ENCODE measurements at regions not wholly inside any gene's neighbourhood (a gene's known extent, or its start where the extent isn't known, plus 50 kb on each side); places are given as distances from the start of the nearest gene placed in this dataset.
A peak's percentile ranks its signal among the peaks of the same experiment; 100 is the strongest.
"Not testable (repeated sequence)": the region's sequence is repeated elsewhere in the genome, so short reads cannot be mapped to it uniquely, and the experiment has no call there.

DNA sequence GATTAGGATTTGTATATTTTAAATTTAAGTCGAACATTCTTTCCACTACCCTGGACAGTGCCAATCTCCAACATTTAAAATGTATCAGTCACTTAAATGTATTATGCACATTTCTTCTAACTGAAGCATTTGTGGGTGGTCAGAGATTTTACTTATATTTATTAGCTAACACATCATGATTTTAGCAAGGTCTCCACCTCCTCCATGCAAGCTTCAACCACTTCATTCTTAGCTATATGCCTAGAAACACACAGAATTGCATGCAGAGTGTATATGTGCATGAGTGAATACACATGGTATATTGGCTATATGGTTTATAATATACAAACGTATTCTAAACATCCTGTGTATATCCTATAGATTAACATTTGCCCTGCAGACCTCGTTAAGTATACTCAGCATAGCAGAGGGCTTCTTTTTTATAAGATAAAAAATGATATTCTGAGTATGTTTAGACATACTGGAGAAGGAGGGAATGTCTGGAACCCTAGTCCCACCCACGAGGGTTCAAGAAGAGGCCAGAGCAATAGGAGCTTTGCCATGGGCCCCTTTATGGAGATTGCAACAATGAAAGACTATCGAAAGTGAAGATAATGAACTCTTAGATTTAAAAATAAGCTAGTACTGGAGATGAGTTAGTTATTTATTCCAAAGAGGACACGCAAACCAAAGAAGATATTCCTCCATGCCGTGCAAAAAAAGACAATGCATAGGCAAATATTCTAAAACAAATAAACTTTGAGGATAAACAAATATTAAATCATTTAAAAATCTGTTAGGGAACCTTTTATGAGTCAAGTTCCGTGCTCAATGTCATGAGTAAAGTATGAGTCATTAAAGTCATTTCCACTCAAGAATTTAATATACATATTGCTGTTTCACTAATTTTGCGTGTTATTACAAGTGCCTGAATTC, 480.4 kb downstream of the SIPA1L2 start:
- DNase-seq: peak; percentile 13

DNA sequence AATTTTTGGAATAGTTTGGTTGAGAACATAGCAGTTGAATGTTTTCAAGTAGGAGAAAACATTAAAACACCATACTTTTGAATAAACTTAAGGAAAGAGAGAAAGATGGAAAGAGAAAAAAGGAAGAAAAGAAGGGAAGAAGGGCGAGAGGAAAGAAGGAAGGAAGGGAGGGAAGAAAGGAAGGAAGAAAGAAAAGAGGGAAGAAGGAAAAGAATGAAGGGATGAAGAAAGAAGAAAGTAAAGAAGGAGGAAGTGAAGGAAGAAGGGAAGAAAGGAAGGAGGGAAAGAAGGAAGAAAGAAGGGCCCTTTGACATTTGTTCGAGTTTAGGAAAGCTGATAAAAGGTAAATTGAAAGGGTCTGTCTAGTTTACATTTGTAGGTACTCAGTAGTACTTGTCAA, 482.7 kb downstream of the SIPA1L2 start:
- no peak for DNase-seq

DNA sequence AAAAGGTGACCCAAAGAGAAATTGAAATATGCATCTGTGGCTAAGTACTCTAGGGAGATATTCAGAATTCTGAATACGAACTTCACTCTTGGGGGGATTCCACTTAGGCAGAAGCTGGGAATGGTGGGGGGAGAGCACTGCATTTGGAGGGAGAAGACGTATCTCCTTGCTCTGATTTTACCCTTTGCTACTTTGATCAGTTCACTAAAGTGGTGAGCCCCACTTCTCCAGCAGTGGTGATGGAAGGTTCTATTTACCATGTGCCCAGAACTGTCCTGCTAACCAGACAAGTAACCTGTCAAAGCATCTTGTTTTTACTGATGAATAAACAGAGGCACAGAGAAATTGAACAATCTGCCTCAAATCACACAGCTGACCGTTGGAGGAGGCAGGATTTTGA, 483.4 kb downstream of the SIPA1L2 start:
- DNase-seq: no peak

DNA sequence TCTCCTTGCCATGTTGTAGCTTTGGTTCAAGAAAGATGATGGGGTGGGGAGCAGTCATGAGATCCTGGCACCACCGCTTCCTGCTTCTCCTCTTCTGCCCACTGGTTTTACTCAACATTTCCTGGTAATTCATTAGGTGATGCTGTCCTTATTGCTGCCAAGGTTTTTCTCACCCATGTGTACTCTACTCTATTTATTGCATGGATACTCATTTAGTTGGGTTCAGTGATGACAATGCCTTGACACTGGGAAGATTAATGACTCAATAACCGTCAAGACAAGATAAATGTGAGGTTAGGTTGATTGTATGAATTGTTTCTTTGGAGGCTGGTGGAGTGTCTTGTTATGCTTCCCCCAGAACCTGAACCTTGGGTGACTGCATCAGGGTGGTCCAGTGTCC, 484.2 kb downstream of the SIPA1L2 start:
- no peak for DNase-seq

DNA sequence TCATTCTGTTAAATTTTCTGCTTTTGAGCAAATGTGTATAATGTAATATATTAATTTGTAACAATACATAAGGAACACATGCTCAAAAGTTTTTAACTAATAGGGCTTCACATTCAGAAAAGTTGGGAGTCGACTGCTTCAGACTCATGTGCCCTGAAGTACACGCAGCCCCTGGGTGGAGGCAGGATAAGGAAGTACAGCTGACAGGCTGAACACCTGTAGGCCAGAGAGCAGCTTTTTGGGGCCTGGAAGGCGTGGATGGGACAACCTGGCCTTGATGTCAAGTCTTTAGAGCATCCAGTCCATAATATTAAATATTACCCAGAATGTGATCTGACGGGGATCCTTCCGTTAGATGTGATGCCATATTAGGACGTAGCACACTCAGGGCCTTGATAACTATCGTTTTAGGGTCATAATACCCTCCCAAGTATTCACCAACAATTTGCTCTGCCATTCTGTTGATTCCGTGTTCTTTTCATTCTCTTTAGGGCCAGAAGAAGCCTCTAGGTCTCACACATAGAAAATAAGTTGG, 485.2 kb downstream of the SIPA1L2 start:
- no peak for DNase-seq

DNA sequence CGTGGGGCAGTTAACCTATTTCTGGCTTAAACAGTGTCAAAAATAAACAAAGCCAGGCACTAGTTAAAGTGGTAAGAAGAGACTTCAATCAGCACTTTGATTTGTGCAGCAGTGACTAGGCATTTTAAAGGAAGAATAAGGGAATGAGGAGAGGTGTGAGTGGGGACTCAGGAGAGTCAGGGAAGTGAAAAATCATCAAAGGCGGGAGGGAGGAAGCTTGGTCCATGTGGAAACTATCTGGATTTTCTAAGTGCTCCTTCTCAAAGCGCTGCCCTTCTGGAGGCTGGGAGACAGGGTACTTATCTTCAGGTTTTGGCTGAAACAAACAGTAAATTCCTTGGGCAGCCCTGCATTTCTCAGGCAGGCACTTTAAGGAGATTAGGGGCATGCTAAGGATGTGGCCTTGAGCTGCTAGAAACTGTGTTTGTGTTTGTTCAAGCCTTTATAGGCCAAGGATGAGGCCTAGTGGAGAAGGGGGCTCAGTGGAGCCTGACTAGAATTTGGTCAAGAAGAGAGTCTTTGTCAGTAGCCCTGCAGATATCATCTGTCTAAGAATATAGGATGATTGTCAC, 486.5 kb downstream of the SIPA1L2 start:
- DNase-seq: peak; percentile 4

DNA sequence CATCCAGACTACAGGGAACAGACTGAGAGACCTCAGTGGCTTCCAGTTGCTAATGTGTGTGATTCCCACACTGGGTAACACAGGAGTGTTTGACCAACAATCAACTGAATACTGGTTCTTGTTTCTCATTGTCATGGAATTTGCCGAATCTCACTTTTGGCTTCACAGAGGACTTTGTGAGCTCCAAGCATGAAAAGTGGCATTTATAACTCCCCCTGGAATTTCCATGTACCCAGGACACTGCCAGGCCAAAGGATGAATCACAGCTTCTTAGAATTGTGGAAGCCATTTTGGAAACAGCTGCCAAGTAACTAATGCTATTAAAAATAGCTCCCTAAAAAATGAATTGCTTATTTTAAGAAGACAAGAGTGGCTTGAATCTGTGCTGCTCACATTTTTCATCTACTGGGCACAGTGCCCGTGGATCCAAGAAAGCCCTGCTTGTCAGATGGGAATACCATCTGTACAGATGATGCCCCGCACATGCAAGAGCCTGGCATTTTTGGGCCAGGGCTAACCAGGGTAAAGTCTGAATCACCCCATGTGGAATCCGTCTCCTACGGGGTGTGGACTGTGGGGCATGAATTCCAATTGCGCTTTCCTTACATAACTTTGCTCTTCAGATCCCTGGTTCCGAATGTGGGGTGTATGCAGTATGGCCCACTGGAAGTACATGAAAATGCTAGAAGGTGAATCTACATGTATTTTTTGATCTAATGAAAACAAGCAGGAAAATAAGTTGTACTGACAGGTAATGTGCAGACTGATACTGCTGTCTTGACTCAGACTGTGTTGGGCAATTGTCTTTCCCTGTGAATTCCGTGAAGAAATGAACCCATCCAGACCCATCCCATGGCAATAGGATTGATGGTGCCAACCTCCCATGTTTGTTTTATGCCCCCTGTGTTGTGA, 487.3 kb downstream of the SIPA1L2 start:
- peak; percentile 10 for DNase-seq

DNA sequence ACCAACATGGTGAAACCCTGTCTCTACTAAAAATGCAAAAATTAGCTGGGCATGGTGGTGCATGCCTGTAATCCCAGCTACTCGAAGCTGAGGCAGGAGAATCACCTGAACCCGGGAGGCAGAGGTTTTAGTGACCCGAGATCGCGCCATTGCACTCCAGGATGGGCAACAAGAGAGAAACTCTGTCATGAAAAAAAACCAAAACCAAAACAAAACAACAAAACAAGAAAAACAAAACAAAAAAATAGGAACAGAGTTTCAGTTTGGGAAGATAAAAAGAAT, 488.8 kb downstream of the SIPA1L2 start:
- DNase-seq: not testable (repeated sequence)

DNA sequence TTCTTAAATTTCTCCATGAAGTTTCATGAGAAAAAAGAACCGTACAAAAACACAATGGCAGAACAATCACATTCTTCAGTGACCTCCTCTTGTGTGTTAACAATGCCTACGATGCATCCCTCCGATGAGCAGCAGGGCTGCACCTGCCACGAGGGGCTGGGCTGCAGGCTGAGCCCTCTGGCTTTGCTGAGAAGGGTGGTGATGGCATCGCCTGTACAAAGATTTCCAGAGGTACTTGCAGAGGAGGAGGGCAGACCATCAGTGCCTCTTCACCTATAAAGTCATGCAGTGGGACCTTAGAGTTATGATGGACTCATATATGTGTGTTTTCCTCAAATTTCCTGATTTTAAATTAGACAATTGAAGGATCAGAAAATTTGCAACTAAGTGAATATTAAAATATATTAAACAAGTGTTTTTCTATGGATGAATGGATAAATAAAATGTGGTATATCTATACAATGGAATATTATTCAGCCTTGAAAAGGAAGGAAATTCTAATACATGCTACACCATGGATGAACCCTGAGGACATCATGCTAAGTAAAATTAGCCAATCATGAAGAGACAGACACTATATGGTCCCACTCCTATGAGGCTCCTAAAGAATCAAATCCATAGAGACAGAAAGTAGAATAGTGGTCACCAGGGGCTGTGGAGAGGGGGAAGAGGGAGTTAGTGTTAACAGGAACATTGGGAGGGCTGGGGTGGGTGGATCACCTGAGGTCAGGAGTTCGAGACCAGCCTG, 489.3 kb downstream of the SIPA1L2 start:
- no peak for DNase-seq

DNA sequence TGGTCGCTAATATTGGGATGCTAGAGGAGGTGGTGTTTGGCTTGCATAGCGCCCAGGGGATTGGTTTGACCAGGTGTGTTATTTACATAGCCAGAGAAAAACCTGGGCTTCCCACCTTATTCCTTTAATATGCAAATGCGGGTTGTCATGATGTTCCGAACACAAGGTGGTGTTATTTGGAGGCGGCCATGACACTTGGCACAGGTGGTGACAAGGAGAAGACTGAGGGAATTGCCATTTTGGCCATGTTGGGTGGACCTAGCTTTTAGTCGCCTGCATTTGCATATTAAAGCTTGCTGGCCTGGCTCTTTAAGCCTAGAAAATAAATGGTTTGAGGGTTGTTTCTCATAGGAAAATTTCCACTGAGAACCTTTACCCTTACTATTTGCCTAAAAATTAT, 490.5 kb downstream of the SIPA1L2 start:
- no peak for DNase-seq

DNA sequence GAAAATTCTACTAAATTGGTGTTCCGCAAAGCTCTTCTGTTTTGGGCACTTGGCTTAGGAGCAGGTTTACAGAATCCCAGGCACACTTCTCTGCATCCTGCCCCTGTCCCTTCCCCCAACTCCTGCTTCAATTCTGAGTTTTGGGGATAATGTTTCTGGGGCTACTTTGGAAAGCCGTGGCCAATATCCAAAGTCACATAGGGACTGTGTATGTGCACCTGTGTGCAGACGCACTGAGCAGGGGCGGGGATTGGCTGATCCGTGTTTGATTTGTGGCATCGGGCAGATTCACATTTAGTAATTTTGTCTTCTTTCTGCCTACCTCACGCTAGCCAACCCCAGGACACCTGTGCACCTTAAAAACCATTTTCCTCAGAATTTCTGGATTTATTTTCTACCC, 491.9 kb downstream of the SIPA1L2 start:
- DNase-seq: no peak

DNA sequence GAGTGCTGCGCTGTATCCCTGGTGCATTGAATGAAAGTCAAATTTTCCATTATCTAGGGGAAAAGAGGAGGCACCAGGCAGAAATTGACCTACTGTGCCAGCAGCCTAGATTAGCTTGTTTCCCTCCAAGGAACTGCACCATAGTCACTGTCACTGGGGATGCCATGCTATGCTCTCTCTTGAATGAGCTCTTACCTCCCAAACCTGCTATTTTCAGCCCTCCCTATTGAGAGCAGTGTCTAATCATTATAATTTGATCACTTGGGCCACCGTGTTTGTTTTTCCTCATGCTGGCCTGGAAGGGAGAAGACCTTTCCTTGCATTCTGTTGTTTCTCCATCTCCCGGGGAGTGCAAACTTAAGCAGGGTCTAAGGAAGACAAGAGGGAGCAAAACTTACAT, 492.9 kb downstream of the SIPA1L2 start:
- no peak for DNase-seq

DNA sequence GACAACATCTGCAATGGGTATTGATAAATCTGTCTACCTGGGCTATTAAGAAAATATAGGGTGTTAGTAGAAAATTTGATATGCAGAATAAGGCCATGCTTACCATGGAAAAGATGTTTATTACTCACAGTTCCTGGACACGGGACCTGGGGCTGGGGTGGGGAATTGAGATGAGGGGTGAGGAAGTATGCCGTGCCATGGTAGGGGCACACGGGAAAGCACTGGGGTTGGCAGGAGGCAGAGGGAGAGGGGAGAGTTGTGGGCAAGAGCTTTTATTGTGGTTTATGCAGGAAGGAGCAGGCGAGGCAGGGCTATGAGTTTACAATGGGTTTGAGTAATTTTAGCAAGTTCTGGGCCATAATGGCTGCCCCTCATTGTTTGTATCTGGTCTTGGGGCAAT, 493.8 kb downstream of the SIPA1L2 start:
- no peak for DNase-seq

DNA sequence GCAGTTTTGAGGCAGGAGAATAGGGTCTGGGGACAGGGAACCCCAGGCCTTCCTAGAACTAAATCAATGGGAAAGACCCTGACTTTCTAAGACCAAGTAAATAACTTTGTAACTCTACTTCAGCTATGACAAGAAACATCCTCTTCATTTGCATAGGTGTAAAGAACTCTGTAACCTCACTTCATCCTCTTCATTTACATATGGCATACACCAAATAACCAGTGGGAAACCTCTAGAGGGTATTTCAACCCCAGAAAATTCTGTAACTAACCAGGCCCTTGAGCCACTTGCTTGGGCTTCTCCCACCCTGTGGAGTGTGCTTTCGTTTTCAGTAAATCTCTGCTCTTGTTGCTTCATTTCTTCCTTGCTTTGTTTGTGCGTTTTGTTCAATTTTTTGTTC, 495.6 kb downstream of the SIPA1L2 start:
- DNase-seq: no peak

DNA sequence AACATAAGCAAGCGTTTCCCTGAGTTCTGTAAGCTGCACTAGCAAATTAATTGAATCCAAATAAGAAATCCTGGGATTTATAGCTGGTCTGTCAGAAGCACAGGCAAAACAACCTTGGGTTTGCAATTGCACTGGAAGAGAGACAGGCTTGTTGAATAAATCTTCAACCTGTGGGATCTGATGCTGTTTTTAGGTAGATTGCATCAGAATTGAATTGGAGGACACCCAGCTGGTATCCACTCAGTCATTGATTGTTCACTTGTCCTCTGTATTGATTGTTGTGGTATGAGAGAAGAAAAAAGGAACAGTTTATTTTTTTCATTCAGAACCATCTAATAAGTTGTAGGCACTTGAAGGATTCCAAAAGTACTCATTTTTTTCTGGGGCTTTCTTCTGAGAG, 497.4 kb downstream of the SIPA1L2 start:
- DNase-seq: no peak

DNA sequence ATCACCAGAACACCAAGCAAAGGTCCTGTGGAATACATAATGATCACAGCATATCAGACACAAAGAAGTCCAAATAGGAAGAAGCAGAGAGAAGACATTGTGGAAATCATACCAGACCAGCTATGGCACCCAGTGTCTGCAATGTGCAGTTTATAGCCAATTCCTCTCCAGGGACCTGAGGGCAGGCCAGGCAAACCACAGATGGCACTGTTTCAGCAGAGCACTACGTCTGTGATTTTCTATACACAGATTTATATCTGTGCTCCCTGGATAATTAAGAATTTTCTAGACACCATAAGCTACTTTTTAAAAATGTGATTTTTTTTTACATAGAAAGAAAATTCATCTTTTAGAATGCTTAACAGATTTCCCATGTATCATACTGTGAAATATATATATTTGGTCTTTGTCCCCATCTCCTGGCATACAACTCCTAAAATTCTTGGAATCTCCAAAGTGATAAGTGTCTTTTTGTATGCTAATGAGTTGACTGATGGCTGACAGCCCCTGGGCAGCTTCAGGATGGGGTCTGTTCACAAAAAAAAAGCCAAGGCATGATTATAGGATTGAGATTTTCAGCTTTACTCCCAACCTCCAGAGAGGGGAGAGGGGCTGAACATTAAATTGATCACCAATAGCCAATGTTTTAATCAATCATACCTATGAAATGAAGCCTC, 498.1 kb downstream of the SIPA1L2 start:
- DNase-seq: no peak

DNA sequence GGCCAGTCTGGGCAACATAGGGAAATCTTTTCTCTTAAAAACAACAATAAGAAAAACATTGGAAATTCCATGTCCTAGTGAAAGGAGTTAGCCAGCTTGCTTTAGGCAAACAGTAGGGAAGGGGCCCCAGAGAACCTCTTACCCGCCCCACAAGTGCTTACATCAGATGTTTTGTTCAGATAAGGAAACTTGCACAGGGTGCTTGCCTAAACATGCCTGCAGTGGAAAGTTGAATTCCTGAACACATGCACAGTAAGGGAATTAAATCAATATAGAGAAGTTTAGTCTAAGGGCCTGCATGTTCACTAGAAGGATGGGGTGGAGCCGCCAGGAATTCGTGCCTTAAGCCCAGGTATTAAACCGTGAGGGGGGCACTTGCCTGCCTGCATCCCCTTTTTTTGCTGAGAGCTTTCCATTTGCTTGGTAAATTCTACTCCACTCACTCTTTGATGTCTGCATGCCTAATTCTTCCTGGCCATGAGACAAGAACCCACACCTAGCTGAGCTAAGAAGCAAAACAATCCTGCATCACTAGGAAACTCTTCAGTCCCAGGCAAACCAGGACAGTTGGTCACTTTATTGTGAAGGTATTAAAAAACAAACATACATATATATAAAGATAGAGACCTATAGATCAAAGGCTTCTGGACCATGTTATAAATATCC, 499.0 kb downstream of the SIPA1L2 start:
- no peak for DNase-seq

DNA sequence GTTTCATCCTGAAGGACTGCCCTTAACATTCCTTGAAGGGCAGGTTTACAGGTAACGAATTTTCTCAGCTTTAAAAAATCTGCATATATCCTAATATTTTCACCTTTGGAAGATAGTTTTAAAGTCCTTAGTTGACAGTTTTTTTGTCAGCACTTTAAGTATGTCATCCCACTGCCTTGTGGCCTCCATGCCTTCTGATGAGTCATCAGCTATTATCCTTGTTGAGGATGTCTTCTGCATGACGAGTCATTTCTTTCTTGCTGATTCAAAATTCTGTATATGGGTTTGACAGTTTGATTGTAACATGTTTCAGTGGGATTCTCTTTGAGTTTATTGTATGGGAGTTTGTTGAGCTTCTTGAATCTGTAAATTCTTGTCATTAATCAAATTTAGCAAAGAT, 500.6 kb downstream of the DISC1 start:
- no peak for DNase-seq

DNA sequence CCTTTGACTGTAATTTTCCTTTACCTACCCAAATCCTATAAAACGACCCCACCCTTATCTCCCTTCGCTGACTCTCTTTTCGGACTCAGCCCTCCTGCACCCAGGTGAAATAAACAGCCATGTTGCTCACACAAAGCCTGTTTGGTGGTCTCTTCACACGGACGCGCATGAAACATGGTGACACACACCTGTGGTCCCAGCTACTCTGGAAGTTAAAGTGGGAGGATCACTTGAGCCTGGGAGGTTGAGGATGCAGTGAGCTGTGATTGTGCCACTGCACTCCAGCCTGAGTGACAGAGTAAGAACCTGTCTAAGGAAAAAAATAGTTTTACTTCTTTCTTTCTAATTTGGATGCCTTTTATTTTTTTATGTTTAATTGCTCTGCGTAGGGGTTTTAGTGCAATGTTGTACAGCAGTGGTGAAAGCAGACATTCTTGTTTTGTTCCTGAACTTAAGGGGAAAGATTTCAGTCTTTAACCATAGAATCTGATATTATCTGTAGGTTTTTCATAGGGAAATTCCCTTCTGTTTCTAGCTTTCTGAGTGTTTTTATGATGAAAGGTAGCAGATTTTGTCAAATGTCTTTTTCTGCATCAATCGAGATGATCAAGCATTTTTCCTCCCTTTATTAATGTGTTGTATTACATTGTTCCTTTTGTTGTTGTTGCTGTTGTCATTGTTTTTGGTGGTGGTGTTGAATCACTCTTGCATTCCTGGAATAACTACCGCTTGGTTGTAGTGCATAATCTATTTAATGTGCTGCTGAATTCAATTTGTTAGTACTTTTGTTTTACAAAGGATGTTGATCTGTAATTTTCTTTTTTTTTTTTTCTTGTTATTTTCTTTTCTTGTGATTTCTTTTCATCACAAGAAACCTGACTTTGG, 497.4 kb downstream of the DISC1 start:
- DNase-seq: no peak

DNA sequence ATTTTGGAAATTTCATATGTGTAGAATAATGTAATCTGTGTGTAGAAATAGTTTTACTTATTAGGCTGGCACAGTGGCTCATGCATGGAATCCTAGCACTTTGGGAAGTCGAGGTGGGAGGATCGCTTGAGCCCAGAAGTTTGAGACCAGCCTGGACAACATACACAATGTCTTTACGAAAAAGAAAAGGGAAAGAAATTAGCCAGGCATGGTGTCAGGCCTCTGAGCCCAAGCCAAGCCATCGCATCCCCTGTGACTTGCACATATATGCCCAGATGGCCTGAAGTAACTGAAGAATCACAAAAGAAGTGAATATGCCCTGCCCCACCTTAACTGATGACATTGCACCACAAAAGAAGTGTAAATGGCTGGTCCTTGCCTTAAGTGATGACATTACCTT, 491.3 kb downstream of the DISC1 start:
- not testable (repeated sequence) for DNase-seq

DNA sequence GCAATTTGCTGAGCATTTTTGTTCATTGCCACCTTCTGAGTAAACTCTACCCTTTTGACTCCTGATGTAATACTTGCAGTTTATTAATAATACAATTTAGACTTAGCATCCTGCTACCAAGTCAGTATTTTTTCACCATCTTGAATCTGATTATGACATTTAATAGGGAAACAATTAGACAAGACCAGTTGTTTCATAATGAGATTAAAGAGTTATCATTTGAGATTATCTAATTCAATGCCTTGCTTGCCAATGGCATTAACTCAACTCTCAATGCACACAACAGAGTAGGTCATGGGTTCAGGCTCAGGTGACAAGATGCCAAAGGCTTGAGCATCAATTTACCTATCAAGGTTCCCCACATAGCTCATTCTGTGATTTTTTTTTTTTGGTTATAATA, 488.4 kb downstream of the DISC1 start:
- DNase-seq: no peak

Measured in eye (tissue), 1 donor.